B cell (primary cell): ENCODE measurements at regions not wholly inside any gene's neighbourhood (a gene's known extent, or its start where the extent isn't known, plus 50 kb on each side); places are given as distances from the start of the nearest gene placed in this dataset.

ENCODE experiments used
- ATAC-seq: fragments of 200-7000 bp; cut with Tn5 transposase; one replicate; pipeline ENCODE4 v1.10.0; 2021; ENCODE audit warnings: low read depth, mild to moderate bottlenecking, moderate number of reproducible peaks, moderate library complexity
- CTCF ChIA-PET: fragments of 350-600 bp; sonication (Branson Sonifier 250); formaldehyde crosslinking; loops from one replicate; lab custom pipeline; 2021; ENCODE audit warnings: antibody characterized with exemption, inconsistent platforms; lab: Charles Lee
- POLR2A ChIA-PET: fragments of 350-600 bp; sonication (Branson Sonifier 250); formaldehyde crosslinking; loops from one replicate; lab custom pipeline; 2021; ENCODE audit warnings: antibody characterized with exemption; lab: Charles Lee
- DNase-seq: peaks from one replicate; pipeline ENCODE4 v3.0.0; 2013
- H2AFZ ChIP-seq: 2 replicates; pipeline ENCODE4 v1.6.1; 2012; ENCODE audit warnings: mild to moderate bottlenecking, low read depth, low read length; ENCODE audit not compliant: insufficient read depth, poor library complexity, severe bottlenecking
- H3K27ac ChIP-seq, 2 donors: 1 replicate in 1 of 2; 2 replicates in 1 of 2; pipeline ENCODE4 v1.5.1; 2012 to 2013; ENCODE audit warnings: low read length in 2 of 2, mild to moderate bottlenecking in 2 of 2, moderate library complexity in 1 of 2
- H3K27me3 ChIP-seq, 4 experiments: fragments of 200-600 bp in 1 of 4; sonication (generic) in 1 of 4; replicated peaks in 1 of 4; 1 replicate in 2 of 4; 2 replicates in 2 of 4; pipeline versions ENCODE4 v1.6.1 to v1.7.0; 2013 to 2016; ENCODE audit warnings: low read length in 3 of 4, mild to moderate bottlenecking in 2 of 4, mixed read lengths in 1 of 4, moderate library complexity in 1 of 4; ENCODE audit not compliant: insufficient read depth in 4 of 4, control insufficient read depth in 3 of 4; ENCODE audit errors: control extremely low read depth in 1 of 4
- H3K36me3 ChIP-seq, 2 experiments: replicated peaks in 1 of 2; 1 replicate in 1 of 2; 2 replicates in 1 of 2; pipeline versions ENCODE4 v1.6.1 to v1.7.1; 2013; ENCODE audit warnings: low read length in 1 of 2; ENCODE audit not compliant: insufficient read depth in 2 of 2, control insufficient read depth in 1 of 2; ENCODE audit errors: control extremely low read depth in 1 of 2, extremely low read depth in 1 of 2
- H3K4me1 ChIP-seq, 2 donors: fragments of 200-600 bp in 1 of 2; sonication (generic) in 1 of 2; 1 replicate in 1 of 2; 2 replicates in 1 of 2; pipeline versions ENCODE4 v1.5.1 to v1.6.1; 2013 to 2017; ENCODE audit warnings: low read length in 2 of 2; ENCODE audit not compliant: control insufficient read depth in 2 of 2, insufficient read depth in 2 of 2
- H3K4me2 ChIP-seq: replicated peaks from 2 replicates; pipeline ENCODE3; 2012; ENCODE audit warnings: mild to moderate bottlenecking, low read depth, low read length; ENCODE audit not compliant: poor library complexity, severe bottlenecking
- H3K4me3 ChIP-seq, 5 experiments: fragments of 200-600 bp in 1 of 5; sonication (generic) in 1 of 5; 1 replicate in 3 of 5; 2 replicates in 2 of 5; pipeline versions ENCODE4 v1.5.1 to v1.7.0; 2011 to 2016; ENCODE audit warnings: low read length in 4 of 5, mild to moderate bottlenecking in 4 of 5, low read depth in 2 of 5, control low read depth in 1 of 5, moderate library complexity in 1 of 5; ENCODE audit not compliant: insufficient read depth in 1 of 5; ENCODE audit errors: control extremely low read depth in 1 of 5, extremely low read depth in 1 of 5
- H3K79me2 ChIP-seq: fragments of 200-600 bp; sonication (generic); one replicate; pipeline ENCODE4 v1.6.0; 2016; ENCODE audit warnings: low read length; ENCODE audit not compliant: control insufficient read depth, insufficient read depth
- H3K9ac ChIP-seq: fragments of 200-600 bp; sonication (generic); 2 replicates; pipeline ENCODE4 v1.6.1; 2017; ENCODE audit warnings: mild to moderate bottlenecking, low read length, moderate library complexity
- H3K9me3 ChIP-seq, 3 donors: one replicate each; pipeline versions ENCODE4 v1.6.1 to v1.7.1; 2013; ENCODE audit warnings: low read length in 2 of 3; ENCODE audit not compliant: control insufficient read depth in 2 of 3, insufficient read depth in 1 of 3; ENCODE audit errors: control extremely low read depth in 1 of 3
- H4K20me1 ChIP-seq: 2 replicates; pipeline ENCODE4 v1.6.0; 2012; ENCODE audit warnings: mild to moderate bottlenecking, low read length; ENCODE audit not compliant: insufficient read depth, control insufficient read depth, poor library complexity, severe bottlenecking
- H3K27ac Mint-ChIP-seq: one replicate; pipeline ENCODE4 v1.8.0; 2021; ENCODE audit warnings: mixed read lengths
- H3K27me3 Mint-ChIP-seq: one replicate; pipeline ENCODE4 v1.8.0; 2021; ENCODE audit warnings: mixed read lengths
- H3K4me1 Mint-ChIP-seq: one replicate; pipeline ENCODE4 v1.8.0; 2021; ENCODE audit warnings: mixed read lengths
- H3K4me3 Mint-ChIP-seq: one replicate; pipeline ENCODE4 v1.8.0; 2021; ENCODE audit warnings: mixed read lengths
- H3K9me3 Mint-ChIP-seq: one replicate; pipeline ENCODE4 v1.8.0; 2022; ENCODE audit warnings: mixed read lengths; ENCODE audit not compliant: insufficient read depth
- CTCF ChIP-seq: fragments of 200-600 bp; IDR thresholded peaks from one replicate; pipeline ENCODE4 v1.8.0; 2022; ENCODE audit warnings: antibody characterized with exemption, mild to moderate bottlenecking
- EZH2 ChIP-seq: IDR thresholded peaks from 2 replicates; pipeline ENCODE4 v1.6.1; 2012; ENCODE audit warnings: borderline replicate concordance, low read depth, mild to moderate bottlenecking, moderate library complexity, low read length; ENCODE audit not compliant: insufficient read depth, poor library complexity, severe bottlenecking
- WGBS: methylation state at CpG from one replicate; pipeline ENCODE4 v1.1.5; 2013; ENCODE audit warnings: missing lambda C conversion rate; ENCODE audit not compliant: insufficient coverage; 5-methylcytosine and 5-hydroxymethylcytosine counted together
- intact Hi-C: fragments of 100-400 bp; cut with micrococcal nuclease; formaldehyde crosslinking; loops from one replicate; pipeline ENCODE4 v1.10.0; 2022

GRCh38 chr5:52517667-52518066, 270.0 kb upstream of the ITGA1 start:
- DNase-seq (no peak), ATAC-seq (no peak)
- H3K27me3 Mint-ChIP-seq, result no peaks in the 10 kb centered on the region
- Histone ChIP-seq H3K27ac (no peak overlapping the region), H3K9me3 (peaks cover 0 to 7% (median 0%) of the 10 kb centered on the region in 3 donors), H3K9ac (no peak overlapping the region), H3K27me3 (no peaks in the 10 kb centered on the region), H3K4me3 (no peak overlapping the region), H4K20me1 (no peaks in the 10 kb centered on the region), H3K4me2 (no peak overlapping the region), H3K4me1 (no peaks in the 10 kb centered on the region), H3K79me2 (no peaks in the 10 kb centered on the region), H2AFZ (no peak overlapping the region), H3K36me3 (no peaks in the 10 kb centered on the region)
- H3K9me3 Mint-ChIP-seq, result peaks cover 7% of the 10 kb centered on the region
- CTCF ChIA-PET, result no interaction called here
- 96% methylated on average over 18 of the region's 18 CpGs for WGBS
- H3K4me3 Mint-ChIP-seq, result no peak overlapping the region
- no peaks in the 10 kb centered on the region for H3K4me1 Mint-ChIP-seq
- POLR2A ChIA-PET, result no interaction called here
- intact Hi-C loops, result no loop called here
- no peak overlapping the region for H3K27ac Mint-ChIP-seq
- TF ChIP-seq CTCF, result no peak

GRCh38 chr5:52520171-52520570, 267.5 kb upstream of the ITGA1 start:
- H3K27me3 Mint-ChIP-seq, result no peaks in the 10 kb centered on the region
- H3K27ac Mint-ChIP-seq, result no peak overlapping the region
- Histone ChIP-seq H3K27me3 (no peaks in the 10 kb centered on the region), H2AFZ (no peak overlapping the region), H3K36me3 (no peaks in the 10 kb centered on the region), H3K9me3 (peaks cover 0 to 7% (median 0%) of the 10 kb centered on the region in 3 donors), H3K4me1 (no peaks in the 10 kb centered on the region), H4K20me1 (no peaks in the 10 kb centered on the region), H3K9ac (no peak overlapping the region), H3K27ac (no peak overlapping the region), H3K79me2 (no peaks in the 10 kb centered on the region), H3K4me3 (no peak overlapping the region), H3K4me2 (no peak overlapping the region)
- H3K4me1 Mint-ChIP-seq, result no peaks in the 10 kb centered on the region
- DNase-seq, result no peak
- no peak overlapping the region for H3K4me3 Mint-ChIP-seq
- TF ChIP-seq EZH2, result no peak
- TF ChIP-seq CTCF, result no peak
- H3K9me3 Mint-ChIP-seq, result peaks cover 7% of the 10 kb centered on the region
- ChIA-PET CTCF (no interaction called here), POLR2A (no interaction called here)
- intact Hi-C loops, result no loop called here
- ATAC-seq, result no peak
- no CpG with 5 or more reads among the region's 3 CpGs for WGBS
